ENCODE measurements at regions not wholly inside any gene's neighbourhood (a gene's known extent, or its start where the extent isn't known, plus 50 kb on each side); places are given as distances from the start of the nearest gene placed in this dataset.

- TF ChIP-seq CTCF (IDR thresholded peaks at IDR 0.05) = no peak
- TF ChIP-seq POLR2A (IDR thresholded peaks at IDR 0.05) = no peak
These were observed 366.9 kb downstream of the DMRTA1 start for GRCh38 chr9:22813529-22813928.

Data from tibial nerve (tissue), 3 donors.